Thoracic aorta (tissue), 2 donors: ENCODE measurements at regions not wholly inside any gene's neighbourhood (a gene's known extent, or its start where the extent isn't known, plus 50 kb on each side); places are given as distances from the start of the nearest gene placed in this dataset.

Source experiments
- ATAC-seq: fragments of 150-250 bp; one replicate; pipeline ENCODE4 v1.8.0; 2017; ENCODE audit warnings: low read depth; ENCODE audit not compliant: insufficient number of reproducible peaks, low FRiP score
- DNase-seq: peaks from one replicate; pipeline ENCODE4 v3.0.0-alpha.2; 2020; ENCODE audit warnings: low spot score
- H3K27ac ChIP-seq, 2 donors: fragments of 200-600 bp; sonication (generic); 1 replicate in 1 of 2; 2 replicates in 1 of 2; pipeline ENCODE4 v1.5.1; 2016; ENCODE audit warnings: mild to moderate bottlenecking in 2 of 2, moderate library complexity in 2 of 2
- H3K27me3 ChIP-seq: fragments of 200-600 bp; sonication (generic); replicated peaks from 2 replicates; pipeline ENCODE4 v1.6.0; 2016; ENCODE audit warnings: mild to moderate bottlenecking; ENCODE audit not compliant: insufficient read depth
- H3K36me3 ChIP-seq: fragments of 200-600 bp; sonication (generic); one replicate; pipeline ENCODE4 v1.5.1; 2016
- H3K4me1 ChIP-seq, 2 donors: fragments of 200-600 bp; sonication (generic); 1 replicate in 1 of 2; 2 replicates in 1 of 2; pipeline versions ENCODE4 v1.5.1 to v1.6.0; 2016; ENCODE audit warnings: low read depth in 2 of 2, mild to moderate bottlenecking in 1 of 2; ENCODE audit not compliant: control insufficient read depth in 1 of 2
- H3K4me3 ChIP-seq: fragments of 200-600 bp; sonication (generic); 2 replicates; pipeline ENCODE4 v1.5.1; 2016; ENCODE audit warnings: mild to moderate bottlenecking
- H3K9me3 ChIP-seq: fragments of 200-600 bp; sonication (generic); 2 replicates; pipeline ENCODE4 v1.5.1; 2016
- CTCF ChIP-seq: fragments of 200-600 bp; sonication (generic); IDR thresholded peaks from one replicate; pipeline ENCODE4 v1.5.1; 2019; ENCODE audit warnings: antibody characterized with exemption

- ATAC-seq (no peak), DNase-seq (no peak)
- no peaks in the 10 kb centered on the region for H3K4me1 ChIP-seq
- H3K27ac ChIP-seq, result no peak overlapping the region
- H3K9me3 ChIP-seq, result no peaks in the 10 kb centered on the region
- H3K36me3 ChIP-seq, result no peaks in the 10 kb centered on the region
- no peaks in the 10 kb centered on the region for H3K27me3 ChIP-seq
- no peak for TF ChIP-seq CTCF
- H3K4me3 ChIP-seq, result no peak overlapping the region
Observed at GRCh38 chr4:97185233-97185632, 958.0 kb downstream of the STPG2 start.

- Histone ChIP-seq H3K9me3 (no peaks in the 10 kb centered on the region), H3K27me3 (no peaks in the 10 kb centered on the region), H3K27ac (no peak overlapping the region), H3K4me1 (no peaks in the 10 kb centered on the region), H3K36me3 (no peaks in the 10 kb centered on the region), H3K4me3 (no peak overlapping the region)
- TF ChIP-seq CTCF, result no peak
- DNase-seq, result no peak
- no peak for ATAC-seq
Observed at GRCh38 chr4:97197106-97197505, 946.2 kb downstream of the STPG2 start.

GRCh38 chr4:97208749-97209148 lies 934.5 kb downstream of the STPG2 start:
- Histone ChIP-seq H3K27ac (no peak overlapping the region), H3K9me3 (no peaks in the 10 kb centered on the region), H3K27me3 (no peaks in the 10 kb centered on the region), H3K4me3 (no peak overlapping the region), H3K36me3 (no peaks in the 10 kb centered on the region), H3K4me1 (no peaks in the 10 kb centered on the region)
- TF ChIP-seq CTCF, result no peak
- ATAC-seq (no peak), DNase-seq (no peak)

GRCh38 chr4:97215409-97215941 lies 927.8 kb downstream of the STPG2 start:
- Histone ChIP-seq H3K9me3 (no peaks in the 10 kb centered on the region), H3K4me1 (no peaks in the 10 kb centered on the region), H3K27me3 (no peaks in the 10 kb centered on the region), H3K27ac (no peak overlapping the region), H3K36me3 (no peaks in the 10 kb centered on the region), H3K4me3 (no peak overlapping the region)
- DNase-seq (no peak), ATAC-seq (no peak)
- TF ChIP-seq CTCF, result no peak

- no peak overlapping the region for H3K4me3 ChIP-seq
- H3K27ac ChIP-seq, result no peak overlapping the region
- no peak for DNase-seq
- no peaks in the 10 kb centered on the region for H3K4me1 ChIP-seq
- ATAC-seq, result no peak
- no peaks in the 10 kb centered on the region for H3K36me3 ChIP-seq
- H3K9me3 ChIP-seq, result no peaks in the 10 kb centered on the region
- no peak for TF ChIP-seq CTCF
- H3K27me3 ChIP-seq, result no peaks in the 10 kb centered on the region
Observed at GRCh38 chr4:97216046-97216445, 927.2 kb downstream of the STPG2 start.
